ENCODE measurements at regions not wholly inside any gene's neighbourhood (a gene's known extent, or its start where the extent isn't known, plus 50 kb on each side); places are given as distances from the start of the nearest gene placed in this dataset.
"Not testable (repeated sequence)": the region's sequence is repeated elsewhere in the genome, so short reads cannot be mapped to it uniquely, and the experiment has no call there.

DNA sequence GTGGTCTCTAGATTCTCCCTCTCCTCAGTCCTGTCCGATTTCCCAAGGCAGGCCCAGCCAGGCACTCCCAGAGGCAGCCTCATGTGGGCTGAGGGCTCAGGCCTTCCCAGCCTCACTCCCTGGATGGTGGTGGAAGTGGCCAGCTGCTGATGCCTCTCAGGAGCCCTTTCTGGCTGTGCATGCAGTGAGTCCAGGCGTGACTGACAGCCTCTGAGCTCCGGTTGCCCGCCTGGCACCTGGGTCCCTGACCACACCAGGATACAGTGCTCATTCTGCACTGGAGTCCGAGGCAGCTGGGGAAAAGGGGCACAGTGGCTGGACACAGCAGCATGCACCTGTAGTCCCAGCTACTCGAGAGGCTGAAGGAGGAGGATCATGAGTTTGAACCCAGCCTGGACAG is 132.6 kb downstream of the CUL2 start:
- Histone ChIP-seq H3K27me3 (ENCODE audit: insufficient read depth, low read length, poor library complexity) (no peaks in the 10 kb centered on the region), H3K27ac (ENCODE audit: low read length) (no peak overlapping the region), H3K9me3 (ENCODE audit: insufficient read depth, low read length, severe bottlenecking) (no peaks in the 10 kb centered on the region), H3K79me2 (ENCODE audit: insufficient read depth, low read length) (no peaks in the 10 kb centered on the region), H3K4me1 (ENCODE audit: insufficient read depth, low read length) (no peaks in the 10 kb centered on the region), H2AFZ (ENCODE audit: low read depth, low read length) (no peak overlapping the region), H3K36me3 (ENCODE audit: insufficient read depth, low read length) (no peaks in the 10 kb centered on the region), H3K4me2 (ENCODE audit: insufficient read depth, low read length) (no peak overlapping the region), H3K9ac (ENCODE audit: low read depth, low read length) (no peak overlapping the region), H4K20me1 (ENCODE audit: insufficient read depth, low read length) (no peaks in the 10 kb centered on the region), H3K4me3 (ENCODE audit: low read depth in 1 of 2, low read length in 2 of 2) (no peak overlapping the region)
- ATAC-seq (ENCODE audit: insufficient read depth, low read depth) (no peak), DNase-seq (no peak)
- no peak for TF ChIP-seq EZH2 (IDR thresholded peaks at IDR 0.05; ENCODE audit: borderline replicate concordance, low read depth, low read length, severe bottlenecking)
- TF ChIP-seq, protein P1, sequence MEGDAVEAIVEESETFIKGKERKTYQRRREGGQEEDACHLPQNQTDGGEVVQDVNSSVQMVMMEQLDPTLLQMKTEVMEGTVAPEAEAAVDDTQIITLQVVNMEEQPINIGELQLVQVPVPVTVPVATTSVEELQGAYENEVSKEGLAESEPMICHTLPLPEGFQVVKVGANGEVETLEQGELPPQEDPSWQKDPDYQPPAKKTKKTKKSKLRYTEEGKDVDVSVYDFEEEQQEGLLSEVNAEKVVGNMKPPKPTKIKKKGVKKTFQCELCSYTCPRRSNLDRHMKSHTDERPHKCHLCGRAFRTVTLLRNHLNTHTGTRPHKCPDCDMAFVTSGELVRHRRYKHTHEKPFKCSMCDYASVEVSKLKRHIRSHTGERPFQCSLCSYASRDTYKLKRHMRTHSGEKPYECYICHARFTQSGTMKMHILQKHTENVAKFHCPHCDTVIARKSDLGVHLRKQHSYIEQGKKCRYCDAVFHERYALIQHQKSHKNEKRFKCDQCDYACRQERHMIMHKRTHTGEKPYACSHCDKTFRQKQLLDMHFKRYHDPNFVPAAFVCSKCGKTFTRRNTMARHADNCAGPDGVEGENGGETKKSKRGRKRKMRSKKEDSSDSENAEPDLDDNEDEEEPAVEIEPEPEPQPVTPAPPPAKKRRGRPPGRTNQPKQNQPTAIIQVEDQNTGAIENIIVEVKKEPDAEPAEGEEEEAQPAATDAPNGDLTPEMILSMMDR (IDR thresholded peaks at IDR 0.05; ENCODE audit: borderline replicate concordance, extremely low read depth, low read length, poor library complexity, severe bottlenecking) = no peak

DNA sequence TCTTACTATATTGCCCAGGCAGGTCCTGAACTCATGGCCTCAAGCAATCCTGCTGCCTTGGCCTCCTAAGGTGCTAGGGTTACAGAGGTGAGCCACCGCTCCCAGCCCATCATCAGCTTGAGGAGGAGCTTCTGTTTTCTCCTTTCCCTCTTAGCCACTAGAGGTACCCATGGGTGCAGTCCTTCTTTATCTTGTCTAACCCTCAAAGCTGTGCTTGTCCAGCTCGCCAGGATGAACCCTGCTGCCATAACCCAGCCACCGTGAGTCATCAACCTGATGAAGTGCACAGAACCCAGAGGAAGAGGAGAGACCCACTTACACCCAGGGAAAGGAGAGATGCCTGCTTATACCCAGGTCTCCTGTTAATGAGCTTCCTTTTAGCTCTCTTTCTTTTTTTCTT is 133.4 kb downstream of the CUL2 start:
- H3K9me3 ChIP-seq (ENCODE audit: insufficient read depth, low read length, severe bottlenecking) = no peaks in the 10 kb centered on the region
- TF ChIP-seq, protein P1 (IDR thresholded peaks at IDR 0.05; ENCODE audit: borderline replicate concordance, extremely low read depth, low read length, poor library complexity, severe bottlenecking) = no peak
- no peak for TF ChIP-seq EZH2 (IDR thresholded peaks at IDR 0.05; ENCODE audit: borderline replicate concordance, low read depth, low read length, severe bottlenecking)
- no peaks in the 10 kb centered on the region for H4K20me1 ChIP-seq (ENCODE audit: insufficient read depth, low read length)
- no peaks in the 10 kb centered on the region for H3K27me3 ChIP-seq (ENCODE audit: insufficient read depth, low read length, poor library complexity)
- H3K9ac ChIP-seq (ENCODE audit: low read depth, low read length) = no peak overlapping the region
- DNase-seq (no peak), ATAC-seq (ENCODE audit: insufficient read depth, low read depth) (no peak)
- H3K79me2 ChIP-seq (ENCODE audit: insufficient read depth, low read length) = no peaks in the 10 kb centered on the region
- H3K4me3 ChIP-seq (ENCODE audit: low read depth in 1 of 2, low read length in 2 of 2) = no peak overlapping the region
- H3K36me3 ChIP-seq (ENCODE audit: insufficient read depth, low read length) = no peaks in the 10 kb centered on the region
- H3K27ac ChIP-seq (ENCODE audit: low read length) = no peak overlapping the region
- no peak overlapping the region for H2AFZ ChIP-seq (ENCODE audit: low read depth, low read length)
- no peaks in the 10 kb centered on the region for H3K4me1 ChIP-seq (ENCODE audit: insufficient read depth, low read length)
- H3K4me2 ChIP-seq (ENCODE audit: insufficient read depth, low read length) = no peak overlapping the region

DNA sequence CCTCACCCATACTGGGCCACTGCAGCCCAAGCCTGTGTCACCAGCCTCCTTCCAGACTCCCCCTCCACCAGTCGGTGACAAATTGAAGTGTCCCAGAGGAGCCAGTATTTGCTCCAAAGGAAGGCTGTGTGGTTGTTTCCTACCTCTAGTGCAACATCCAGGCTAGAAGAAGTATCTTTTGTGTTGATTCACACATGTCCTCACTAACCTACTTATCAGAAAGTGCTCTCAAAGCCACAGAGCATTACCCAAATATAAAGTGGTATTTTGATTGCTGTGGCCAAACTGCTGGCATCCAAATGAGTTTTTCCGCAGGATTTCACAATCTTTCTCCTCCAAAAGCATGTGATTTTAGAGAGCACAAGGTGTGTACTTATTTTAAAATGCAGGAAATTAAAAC is 134.8 kb downstream of the CUL2 start:
- Histone ChIP-seq H3K9ac (ENCODE audit: low read depth, low read length) (no peak overlapping the region), H3K4me3 (ENCODE audit: low read depth in 1 of 2, low read length in 2 of 2) (no peak overlapping the region), H4K20me1 (ENCODE audit: insufficient read depth, low read length) (no peaks in the 10 kb centered on the region), H3K36me3 (ENCODE audit: insufficient read depth, low read length) (no peaks in the 10 kb centered on the region), H3K27me3 (ENCODE audit: insufficient read depth, low read length, poor library complexity) (no peaks in the 10 kb centered on the region), H3K79me2 (ENCODE audit: insufficient read depth, low read length) (no peaks in the 10 kb centered on the region), H2AFZ (ENCODE audit: low read depth, low read length) (no peak overlapping the region), H3K4me1 (ENCODE audit: insufficient read depth, low read length) (no peaks in the 10 kb centered on the region), H3K4me2 (ENCODE audit: insufficient read depth, low read length) (no peak overlapping the region), H3K27ac (ENCODE audit: low read length) (no peak overlapping the region), H3K9me3 (ENCODE audit: insufficient read depth, low read length, severe bottlenecking) (no peaks in the 10 kb centered on the region)
- ATAC-seq (ENCODE audit: insufficient read depth, low read depth) (no peak), DNase-seq (no peak)
- TF ChIP-seq, protein P1 (IDR thresholded peaks at IDR 0.05; ENCODE audit: borderline replicate concordance, extremely low read depth, low read length, poor library complexity, severe bottlenecking) = no peak
- TF ChIP-seq EZH2 (IDR thresholded peaks at IDR 0.05; ENCODE audit: borderline replicate concordance, low read depth, low read length, severe bottlenecking) = no peak

DNA sequence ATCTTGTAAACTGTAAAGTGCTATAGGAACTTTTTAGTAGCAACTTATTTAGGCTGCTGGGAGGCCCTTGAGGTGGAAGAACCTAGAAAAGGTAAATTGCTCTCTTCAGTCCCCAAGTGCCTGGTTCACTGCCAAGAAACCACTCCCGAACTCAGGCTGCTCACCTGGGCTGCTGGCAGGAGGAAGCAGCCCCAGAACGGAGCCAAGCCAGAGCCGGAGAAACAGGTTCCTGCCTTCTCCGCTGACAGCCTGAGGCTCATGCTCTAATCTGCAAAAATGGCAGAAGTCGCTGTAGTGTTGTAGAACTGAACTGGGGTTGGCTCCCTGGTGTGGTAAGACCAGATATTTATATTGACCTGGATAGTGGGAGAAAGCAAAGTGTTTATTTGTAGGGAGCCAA is 136.0 kb downstream of the CUL2 start:
- Histone ChIP-seq H3K9me3 (ENCODE audit: insufficient read depth, low read length, severe bottlenecking) (no peaks in the 10 kb centered on the region), H3K79me2 (ENCODE audit: insufficient read depth, low read length) (no peaks in the 10 kb centered on the region), H3K27ac (ENCODE audit: low read length) (no peak overlapping the region), H3K4me2 (ENCODE audit: insufficient read depth, low read length) (no peak overlapping the region), H3K9ac (ENCODE audit: low read depth, low read length) (no peak overlapping the region), H3K36me3 (ENCODE audit: insufficient read depth, low read length) (no peaks in the 10 kb centered on the region), H3K27me3 (ENCODE audit: insufficient read depth, low read length, poor library complexity) (no peaks in the 10 kb centered on the region), H4K20me1 (ENCODE audit: insufficient read depth, low read length) (no peaks in the 10 kb centered on the region), H2AFZ (ENCODE audit: low read depth, low read length) (no peak overlapping the region), H3K4me3 (ENCODE audit: low read depth in 1 of 2, low read length in 2 of 2) (no peak overlapping the region), H3K4me1 (ENCODE audit: insufficient read depth, low read length) (no peaks in the 10 kb centered on the region)
- TF ChIP-seq EZH2 (IDR thresholded peaks at IDR 0.05; ENCODE audit: borderline replicate concordance, low read depth, low read length, severe bottlenecking) = no peak
- TF ChIP-seq, protein P1 (IDR thresholded peaks at IDR 0.05; ENCODE audit: borderline replicate concordance, extremely low read depth, low read length, poor library complexity, severe bottlenecking) = no peak
- DNase-seq (no peak), ATAC-seq (ENCODE audit: insufficient read depth, low read depth) (no peak)

DNA sequence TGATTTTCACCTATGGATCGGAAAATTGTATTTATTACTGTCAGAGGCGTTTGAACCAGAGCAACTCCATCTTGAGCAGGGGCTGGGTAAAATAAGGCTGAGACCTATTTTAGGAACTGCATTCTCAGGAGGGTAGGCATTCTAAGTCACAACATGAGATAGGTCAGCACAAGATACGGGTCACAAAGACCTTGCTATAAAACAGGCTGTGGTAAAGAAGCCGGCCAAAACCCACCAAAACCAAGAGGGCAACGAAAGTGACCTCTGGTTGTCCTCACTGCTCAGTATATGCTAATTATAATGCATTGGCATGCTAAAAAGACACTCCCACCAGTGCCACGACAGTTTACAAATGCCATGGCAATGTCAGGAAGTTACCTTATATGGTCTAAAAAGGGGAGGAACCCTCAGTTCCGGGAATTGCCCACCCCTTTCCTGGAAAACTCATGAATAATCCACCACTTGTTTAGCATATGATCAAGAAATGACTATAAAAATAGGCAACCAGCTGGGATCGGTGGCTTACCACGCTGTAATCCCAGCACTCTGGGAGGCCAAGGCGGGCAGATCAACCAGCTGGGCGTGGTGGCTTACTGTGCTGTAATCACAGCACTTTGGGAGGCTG is 136.3 kb upstream of the PARD3 start:
- not testable (repeated sequence) for H3K4me2 ChIP-seq (ENCODE audit: insufficient read depth, low read length)

More for the DNA sequence above, 136.3 kb upstream of the PARD3 start:
- not testable (repeated sequence) for H3K9ac ChIP-seq (ENCODE audit: low read depth, low read length); H4K20me1 ChIP-seq (ENCODE audit: insufficient read depth, low read length); H3K27me3 ChIP-seq (ENCODE audit: insufficient read depth, low read length, poor library complexity); H3K9me3 ChIP-seq (ENCODE audit: insufficient read depth, low read length, severe bottlenecking); H2AFZ ChIP-seq (ENCODE audit: low read depth, low read length); H3K4me1 ChIP-seq (ENCODE audit: insufficient read depth, low read length); H3K4me3 ChIP-seq (ENCODE audit: low read depth in 1 of 2, low read length in 2 of 2); H3K27ac ChIP-seq (ENCODE audit: low read length); H3K79me2 ChIP-seq (ENCODE audit: insufficient read depth, low read length); H3K36me3 ChIP-seq (ENCODE audit: insufficient read depth, low read length)
- peak; percentile 59 for DNase-seq
- peak; percentile 66; the same call in 2 of the 3 replicates for ATAC-seq (ENCODE audit: insufficient read depth, low read depth)
